Left lung (tissue), 4 donors: ENCODE measurements at regions not wholly inside any gene's neighbourhood (a gene's known extent, or its start where the extent isn't known, plus 50 kb on each side); places are given as distances from the start of the nearest gene placed in this dataset.
"Not testable (repeated sequence)": the region's sequence is repeated elsewhere in the genome, so short reads cannot be mapped to it uniquely, and the experiment has no call there.

Experiments
- ATAC-seq: fragments of 200-7000 bp; cut with Tn5 transposase; one replicate; pipeline ENCODE4 v1.9.1; 2020; ENCODE audit warnings: moderate library complexity
- DNase-seq, 4 donors: peaks; one replicate each; pipeline ENCODE4 v3.0.0-alpha.2; 2013 to 2020
- H3K27ac ChIP-seq, 2 donors: fragments of 200-600 bp; sonication (generic) in 1 of 2; one replicate each; pipeline versions ENCODE4 v1.5.0 to v1.8.0; 2020 to 2021
- H3K27me3 ChIP-seq, 2 donors: fragments of 200-600 bp; sonication (generic) in 1 of 2; one replicate each; pipeline versions ENCODE4 v1.5.0 to v1.8.0; 2020 to 2021
- H3K36me3 ChIP-seq, 2 donors: fragments of 200-600 bp; sonication (generic) in 1 of 2; one replicate each; pipeline versions ENCODE4 v1.5.0 to v1.8.0; 2020 to 2021
- H3K4me1 ChIP-seq, 2 donors: fragments of 200-600 bp; one replicate each; pipeline ENCODE4 v1.8.0; 2021
- H3K4me3 ChIP-seq, 2 donors: fragments of 200-600 bp; sonication (generic) in 1 of 2; one replicate each; pipeline versions ENCODE4 v1.5.0 to v1.8.0; 2020 to 2021; ENCODE audit warnings: mild to moderate bottlenecking in 1 of 2
- H3K9me3 ChIP-seq, 2 donors: fragments of 200-600 bp; sonication (generic) in 1 of 2; one replicate each; pipeline versions ENCODE4 v1.5.0 to v1.8.0; 2020 to 2021
- intact Hi-C, 2 donors: fragments of 100-400 bp; cut with DNase I; formaldehyde crosslinking; loops; one replicate each; pipeline versions ENCODE4 v1.11.2 to v1.14.2; 2022
- TF ChIP-seq, protein P1 (sequence below), 2 donors: fragments of 200-600 bp; sonication (generic) in 1 of 2; IDR thresholded peaks; one replicate each; pipeline versions ENCODE4 v1.5.0 to v1.8.0; 2021; ENCODE audit warnings: antibody characterized with exemption in 2 of 2
- donor health status: DM: no; HTN: yes; CAD: no.
- donor health status: DM: no; HTN: no; CAD: no.

DNA sequence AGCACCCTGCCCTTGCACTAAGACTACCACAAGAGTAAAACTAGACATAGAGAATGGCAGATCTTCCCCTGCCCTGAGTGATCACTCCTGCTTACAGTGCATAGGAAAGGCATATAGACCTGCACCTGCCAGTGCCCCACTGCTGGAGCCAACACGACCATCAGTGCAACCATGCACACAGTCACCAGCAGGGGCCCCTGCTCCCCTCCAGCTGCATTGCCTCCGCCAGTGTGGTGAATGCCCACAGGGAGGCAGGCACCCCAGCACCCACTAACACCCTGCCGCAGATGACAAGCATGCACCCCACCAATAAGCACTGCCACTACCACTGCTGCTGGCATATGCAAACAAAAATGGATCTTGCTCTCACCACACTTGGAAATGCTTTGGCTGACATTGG is 478.8 kb downstream of the ADCYAP1 start:
- DNase-seq, result no peak
- H3K4me3 ChIP-seq, result no peak overlapping the region
- H3K27ac ChIP-seq, result no peak overlapping the region
- H3K4me1 ChIP-seq, result no peaks in the 10 kb centered on the region
- TF ChIP-seq, protein P1, sequence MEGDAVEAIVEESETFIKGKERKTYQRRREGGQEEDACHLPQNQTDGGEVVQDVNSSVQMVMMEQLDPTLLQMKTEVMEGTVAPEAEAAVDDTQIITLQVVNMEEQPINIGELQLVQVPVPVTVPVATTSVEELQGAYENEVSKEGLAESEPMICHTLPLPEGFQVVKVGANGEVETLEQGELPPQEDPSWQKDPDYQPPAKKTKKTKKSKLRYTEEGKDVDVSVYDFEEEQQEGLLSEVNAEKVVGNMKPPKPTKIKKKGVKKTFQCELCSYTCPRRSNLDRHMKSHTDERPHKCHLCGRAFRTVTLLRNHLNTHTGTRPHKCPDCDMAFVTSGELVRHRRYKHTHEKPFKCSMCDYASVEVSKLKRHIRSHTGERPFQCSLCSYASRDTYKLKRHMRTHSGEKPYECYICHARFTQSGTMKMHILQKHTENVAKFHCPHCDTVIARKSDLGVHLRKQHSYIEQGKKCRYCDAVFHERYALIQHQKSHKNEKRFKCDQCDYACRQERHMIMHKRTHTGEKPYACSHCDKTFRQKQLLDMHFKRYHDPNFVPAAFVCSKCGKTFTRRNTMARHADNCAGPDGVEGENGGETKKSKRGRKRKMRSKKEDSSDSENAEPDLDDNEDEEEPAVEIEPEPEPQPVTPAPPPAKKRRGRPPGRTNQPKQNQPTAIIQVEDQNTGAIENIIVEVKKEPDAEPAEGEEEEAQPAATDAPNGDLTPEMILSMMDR (IDR thresholded peaks at IDR 0.05), result no peak
- intact Hi-C loops, result no loop called here
- H3K9me3 ChIP-seq, result peaks cover 0 to 60% of the 10 kb centered on the region in 2 donors
- H3K27me3 ChIP-seq, result no peaks in the 10 kb centered on the region
- H3K36me3 ChIP-seq, result no peaks in the 10 kb centered on the region
- ATAC-seq, result no peak

DNA sequence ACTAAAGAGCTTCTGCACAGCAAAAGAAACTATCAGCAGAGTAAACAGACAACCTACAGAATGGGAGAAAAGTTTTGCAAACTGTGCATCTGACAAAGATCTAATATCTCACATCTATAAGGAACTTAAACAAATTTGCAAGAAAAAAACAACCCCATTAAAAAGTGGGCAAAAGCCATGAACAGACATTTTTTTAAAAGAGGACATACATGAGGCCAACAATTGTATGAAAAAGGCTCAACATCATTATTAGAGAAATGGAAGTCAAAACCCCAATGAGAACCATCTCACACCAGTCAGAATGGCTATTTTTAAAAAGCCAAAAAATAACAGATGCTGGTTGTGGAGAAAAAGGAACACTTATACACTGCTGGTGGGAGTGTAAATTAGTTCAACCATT is 483.8 kb downstream of the ADCYAP1 start:
- H3K27ac ChIP-seq, H3K36me3 ChIP-seq, ATAC-seq, DNase-seq, intact Hi-C loops, H3K27me3 ChIP-seq, H3K4me3 ChIP-seq, H3K4me1 ChIP-seq: not testable (repeated sequence)
- peaks cover 0 to 37% of the 10 kb centered on the region in 2 donors for H3K9me3 ChIP-seq

DNA sequence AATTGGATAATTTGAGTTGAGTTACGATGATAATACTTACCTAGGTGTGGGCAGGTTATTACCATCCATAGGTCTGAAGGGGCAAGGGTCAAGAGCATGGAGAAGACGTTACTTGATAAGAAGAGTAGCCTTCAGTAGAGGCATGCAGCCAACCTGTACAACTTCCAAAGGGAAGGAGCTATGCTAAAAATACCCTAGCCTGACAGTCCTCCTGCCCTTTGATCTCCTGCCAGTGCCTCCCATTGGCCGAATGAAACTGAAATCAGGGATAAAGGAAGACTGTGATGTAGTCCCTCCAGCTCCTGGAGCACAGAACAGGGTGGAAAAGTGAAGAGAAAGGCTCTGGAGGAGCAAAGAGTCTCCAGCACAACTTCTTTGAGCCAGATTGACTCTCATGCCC is 487.4 kb downstream of the ADCYAP1 start:
- Histone ChIP-seq H3K27ac (no peak overlapping the region), H3K36me3 (no peaks in the 10 kb centered on the region), H3K27me3 (no peaks in the 10 kb centered on the region), H3K4me3 (no peak overlapping the region), H3K9me3 (peaks cover 0 to 11% of the 10 kb centered on the region in 2 donors), H3K4me1 (no peaks in the 10 kb centered on the region)
- intact Hi-C loops, result no loop called here
- no peak for DNase-seq
- ATAC-seq, result no peak
- TF ChIP-seq, protein P1 (IDR thresholded peaks at IDR 0.05), result no peak

DNA sequence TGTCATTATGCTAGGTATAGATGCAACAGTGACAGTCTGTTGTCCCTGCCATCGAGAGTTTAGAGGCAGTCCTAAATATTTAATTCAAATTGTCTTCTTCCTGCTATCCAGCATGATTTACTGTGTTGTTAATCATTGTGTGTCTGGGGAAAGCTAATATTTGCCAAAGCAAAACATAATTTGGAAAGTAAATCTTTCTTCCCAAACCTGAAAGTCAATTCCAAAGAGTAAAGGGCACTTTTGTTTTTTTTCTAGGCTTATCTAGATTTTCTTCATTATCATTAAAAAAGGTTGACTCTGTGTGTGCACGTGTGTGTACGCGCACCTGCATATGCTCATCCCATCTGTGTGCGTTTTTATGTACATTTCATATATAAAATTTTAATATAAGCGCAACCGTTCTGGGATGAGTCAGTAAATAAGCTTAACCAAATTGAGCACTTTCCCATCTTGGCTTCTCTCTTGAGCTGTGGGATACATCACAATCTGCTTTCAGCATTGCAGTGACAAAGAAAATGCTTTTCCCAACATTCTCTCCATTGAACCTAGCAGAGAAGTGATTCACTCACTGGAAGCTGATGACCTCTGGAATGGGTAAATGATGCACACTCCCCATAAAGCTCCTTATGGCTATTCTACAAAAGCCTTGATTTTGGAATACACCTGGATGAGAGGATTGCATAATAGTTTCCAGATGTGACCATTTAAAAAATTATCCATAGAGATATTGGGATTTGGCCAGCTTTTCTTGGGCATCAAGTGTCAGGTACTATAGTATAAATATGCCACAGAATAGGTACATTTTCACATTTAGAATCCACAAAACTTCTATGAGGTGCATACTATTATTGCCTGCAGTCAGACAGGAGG is 488.4 kb downstream of the ADCYAP1 start:
- DNase-seq (no peak), ATAC-seq (no peak)
- no peaks in the 10 kb centered on the region for H3K27me3 ChIP-seq
- H3K9me3 ChIP-seq, result peaks cover 0 to 2% of the 10 kb centered on the region in 2 donors
- TF ChIP-seq, protein P1 (IDR thresholded peaks at IDR 0.05), result no peak
- H3K27ac ChIP-seq, result no peak overlapping the region
- H3K36me3 ChIP-seq, result no peaks in the 10 kb centered on the region
- no peaks in the 10 kb centered on the region for H3K4me1 ChIP-seq
- intact Hi-C loops, result no loop called here
- no peak overlapping the region for H3K4me3 ChIP-seq

DNA sequence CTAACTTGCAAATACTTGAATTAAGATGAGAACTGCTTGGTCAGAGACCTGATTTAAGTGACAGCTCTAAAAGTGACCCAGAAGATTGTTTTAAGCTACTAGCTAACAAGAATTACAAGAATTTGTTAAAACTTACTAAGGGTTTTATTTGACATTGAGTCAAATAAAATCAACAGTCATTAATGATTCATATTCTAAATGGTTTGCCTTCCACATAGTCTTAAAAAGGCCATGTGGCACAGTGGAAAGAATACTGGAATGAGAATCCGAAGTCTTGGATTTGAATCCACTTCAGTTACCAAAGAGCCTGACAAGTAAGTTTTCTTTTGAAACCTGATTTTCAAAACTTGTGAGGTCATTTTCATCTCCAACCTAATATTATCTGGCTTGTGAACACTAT is 489.3 kb downstream of the ADCYAP1 start:
- Histone ChIP-seq H3K27me3 (no peaks in the 10 kb centered on the region), H3K27ac (no peak overlapping the region), H3K9me3 (no peaks in the 10 kb centered on the region), H3K4me1 (no peaks in the 10 kb centered on the region), H3K4me3 (no peak overlapping the region), H3K36me3 (no peaks in the 10 kb centered on the region)
- ATAC-seq, result no peak
- intact Hi-C loops, result no loop called here
- no peak for DNase-seq
- TF ChIP-seq, protein P1 (IDR thresholded peaks at IDR 0.05), result no peak

DNA sequence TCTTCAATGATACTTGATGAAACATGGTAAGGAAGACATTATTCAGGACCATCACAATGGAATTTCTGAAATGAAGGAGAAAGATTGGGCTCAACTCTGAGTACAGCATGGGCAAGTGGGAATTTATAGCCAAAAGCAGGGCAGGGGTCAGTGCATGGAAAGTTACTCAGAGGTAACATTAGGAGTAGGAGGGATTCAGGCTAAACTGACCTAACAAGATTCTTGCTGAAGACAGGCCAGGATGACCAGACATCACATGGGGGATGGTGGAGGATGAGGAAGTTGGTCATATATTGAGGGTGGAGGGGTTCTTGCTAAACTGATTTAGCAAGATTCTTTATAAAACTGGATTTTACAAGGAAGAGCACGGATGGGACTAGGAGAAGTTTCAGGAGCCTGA is 489.8 kb downstream of the ADCYAP1 start:
- no peak overlapping the region for H3K27ac ChIP-seq
- H3K27me3 ChIP-seq, result no peaks in the 10 kb centered on the region
- no peaks in the 10 kb centered on the region for H3K4me1 ChIP-seq
- H3K4me3 ChIP-seq, result no peak overlapping the region
- H3K36me3 ChIP-seq, result no peaks in the 10 kb centered on the region
- ATAC-seq (no peak), DNase-seq (no peak)
- no peaks in the 10 kb centered on the region for H3K9me3 ChIP-seq
- intact Hi-C loops, result no loop called here
- TF ChIP-seq, protein P1 (IDR thresholded peaks at IDR 0.05), result no peak
